ENCODE measurements at regions not wholly inside any gene's neighbourhood (a gene's known extent, or its start where the extent isn't known, plus 50 kb on each side); places are given as distances from the start of the nearest gene placed in this dataset.

GRCh38 chr2:444937-445884 is 157.3 kb upstream of the ALKAL2 start:
- WGBS, 2 experiments (ENCODE audit: extremely low coverage in 1 of 2, insufficient coverage in 1 of 2, insufficient read length in 1 of 2, insufficient replicate concordance in 2 of 2, low coverage in 1 of 2, low lambda C conversion rate in 2 of 2, missing lambda C conversion rate in 1 of 2), result 92% methylated on average over 39 of the region's 39 CpGs; no CpG with 5 or more reads in 1 of the 2 experiments
- Histone ChIP-seq H3K27me3 (replicated peaks in 1 of 4; ENCODE audit: control insufficient read depth in 3 of 4, extremely low read depth in 1 of 4, insufficient read depth in 3 of 4, low read length in 3 of 4) (no peaks in the 10 kb centered on the region), H3K27ac (ENCODE audit: low read depth, low read length) (no peak overlapping the region), H4K8ac (ENCODE audit: extremely low read depth, insufficient read depth, low read length) (no peak overlapping the region), H2BK5ac (ENCODE audit: low read depth, low read length) (no peak overlapping the region), H2BK12ac (ENCODE audit: low read depth, low read length) (no peak overlapping the region), H2BK15ac (ENCODE audit: low read length) (no peak overlapping the region), H2BK120ac (replicated peaks; ENCODE audit: low read depth, low read length) (no peak overlapping the region), H2AK5ac (ENCODE audit: low read depth, low read length) (no peak overlapping the region), H3K9ac (replicated peaks in 1 of 4; ENCODE audit: extremely low read depth in 1 of 4, low read depth in 3 of 4, low read length in 3 of 4) (no peak overlapping the region), H3K4me2 (ENCODE audit: insufficient read depth in 1 of 2, low read depth in 2 of 2, low read length in 2 of 2) (no peak overlapping the region), H3K56ac (replicated peaks; ENCODE audit: insufficient read length, low read depth, low read length) (no peak overlapping the region), H3K23ac (ENCODE audit: insufficient read length) (no peak overlapping the region), H3K4me3 (ENCODE audit: extremely low read depth in 1 of 4, insufficient read depth in 2 of 4, low read depth in 3 of 4, low read length in 4 of 4) (no peak overlapping the region), H3K9me3 (ENCODE audit: insufficient read depth in 2 of 2, low read depth in 1 of 2, low read length in 1 of 2) (no peaks in the 10 kb centered on the region), H4K91ac (replicated peaks; ENCODE audit: insufficient read length, low read length) (no peak overlapping the region), H3K18ac (ENCODE audit: extremely low read depth, low read length) (no peak overlapping the region), H4K5ac (ENCODE audit: insufficient read length, low read depth, low read length) (no peak overlapping the region), H3K23me2 (ENCODE audit: low read depth, low read length) (no peaks in the 10 kb centered on the region), H3K14ac (ENCODE audit: insufficient read length) (no peak overlapping the region), H3K79me1 (ENCODE audit: low read depth, low read length) (no peaks in the 10 kb centered on the region), H2AFZ (ENCODE audit: low read length) (no peak overlapping the region), H3K36me3 (ENCODE audit: control insufficient read depth in 2 of 4, insufficient read depth in 4 of 4, low read length in 3 of 4) (no peaks in the 10 kb centered on the region), H3K4ac (replicated peaks; ENCODE audit: insufficient read length, low read depth, low read length) (no peak overlapping the region), H2BK20ac (ENCODE audit: low read length) (no peak overlapping the region), H3K4me1 (replicated peaks in 1 of 4; ENCODE audit: control insufficient read depth in 3 of 4, insufficient read depth in 4 of 4, low read length in 3 of 4) (peaks cover 0 to 3% (median 1%) of the 10 kb centered on the region in 4 experiments; a peak in 3 of 7 replicates), H4K20me1 (replicated peaks in 1 of 2; ENCODE audit: control insufficient read depth in 1 of 2, insufficient read depth in 2 of 2, low read length in 2 of 2) (no peaks in the 10 kb centered on the region), H3K79me2 (ENCODE audit: control insufficient read depth in 1 of 2, insufficient read depth in 2 of 2, low read length in 2 of 2) (no peaks in the 10 kb centered on the region)
- CTCF ChIA-PET (ENCODE audit: partially characterized antibody), result interaction anchor here (0.5 kb wide), 1 partner anchor 114 kb away, joined by 3 read pairs; no protein-coding TSS in a partner anchor
- FAIRE-seq, result no peak
- no peak for DNase-seq (ENCODE audit: low read depth in 1 of 2, low spot score in 2 of 2)
- POLR2A ChIA-PET (ENCODE audit: partially characterized antibody), result interaction anchor here (1.2 kb wide), 1 partner anchor 22 kb away, joined by 3 read pairs; no protein-coding TSS in a partner anchor
- TF ChIP-seq RBBP5 (IDR thresholded peaks at IDR 0.05; ENCODE audit: borderline replicate concordance, low read depth, low read length), result no peak
- TF ChIP-seq ATF3 (IDR thresholded peaks at IDR 0.05; ENCODE audit: insufficient read depth, low read depth, low read length), result no peak
- TF ChIP-seq POLR2AphosphoS5 (IDR thresholded peaks at IDR 0.05; ENCODE audit: low read depth, low read length), result no peak
- no peak for TF ChIP-seq CREB1 (IDR thresholded peaks at IDR 0.05)
- TF ChIP-seq TAF1 (IDR thresholded peaks at IDR 0.05; ENCODE audit: low read depth, low read length), result no peak
- no peak for TF ChIP-seq ATF2 (IDR thresholded peaks at IDR 0.05; ENCODE audit: low read length)
- no peak for TF ChIP-seq RAD21 (IDR thresholded peaks at IDR 0.05 in 1 of 2, conservative IDR thresholded peaks at IDR 0.05 in 1 of 2; ENCODE audit: low read depth in 2 of 2, low read length in 2 of 2)
- TF ChIP-seq HDAC6 (IDR thresholded peaks at IDR 0.05; ENCODE audit: low read depth, low read length), result no peak
- TF ChIP-seq YY1 (IDR thresholded peaks at IDR 0.05; ENCODE audit: low read depth, low read length), result no peak
- TF ChIP-seq KDM1A (IDR thresholded peaks at IDR 0.05; ENCODE audit: borderline replicate concordance, low read length), result no peak
